Ectodermal cell (in vitro differentiated cells): ENCODE measurements at regions not wholly inside any gene's neighbourhood (a gene's known extent, or its start where the extent isn't known, plus 50 kb on each side); places are given as distances from the start of the nearest gene placed in this dataset.

Experiments
- H3K27ac ChIP-seq: 2 replicates; pipeline ENCODE4 v1.7.0; 2013; ENCODE audit warnings: mild to moderate bottlenecking, low read depth, low read length; ENCODE audit not compliant: insufficient read depth, poor library complexity, severe bottlenecking
- H3K27me3 ChIP-seq: 2 replicates; pipeline ENCODE4 v1.7.0; 2013; ENCODE audit warnings: mild to moderate bottlenecking, low read length; ENCODE audit not compliant: insufficient read depth, control insufficient read depth, poor library complexity, severe bottlenecking
- H3K36me3 ChIP-seq: one replicate; pipeline ENCODE4 v1.7.0; 2013; ENCODE audit warnings: low read length; ENCODE audit not compliant: control insufficient read depth, insufficient read depth
- H3K4me1 ChIP-seq: one replicate; pipeline ENCODE4 v1.7.0; 2013; ENCODE audit warnings: low read length; ENCODE audit not compliant: control insufficient read depth, insufficient read depth
- H3K4me3 ChIP-seq: 2 replicates; pipeline ENCODE4 v1.7.0; 2013; ENCODE audit warnings: low read depth, low read length, control low read depth; ENCODE audit not compliant: insufficient read depth
- H3K9me3 ChIP-seq: 2 replicates; pipeline ENCODE4 v1.7.0; 2013; ENCODE audit warnings: mild to moderate bottlenecking, low read length, moderate library complexity; ENCODE audit not compliant: control insufficient read depth
- WGBS, 2 experiments: methylation state at CpG; one replicate each; pipeline ENCODE4 v1.1.7; 2013; ENCODE audit warnings: missing lambda C conversion rate in 2 of 2; 5-methylcytosine and 5-hydroxymethylcytosine counted together

GRCh38 chr7:109109558-109109957 lies 539.9 kb downstream of the DNAJB9 start:
- Histone ChIP-seq H3K27ac (no peak overlapping the region), H3K27me3 (no peaks in the 10 kb centered on the region), H3K36me3 (no peaks in the 10 kb centered on the region), H3K4me3 (no peak overlapping the region), H3K4me1 (no peaks in the 10 kb centered on the region), H3K9me3 (no peaks in the 10 kb centered on the region)
- 86% methylated on average over 1 of the region's 1 CpG; no CpG with 5 or more reads in 1 of the 2 experiments for WGBS, 2 experiments

GRCh38 chr7:109111086-109111485 lies 541.4 kb downstream of the DNAJB9 start:
- Histone ChIP-seq H3K27ac (no peak overlapping the region), H3K4me1 (no peaks in the 10 kb centered on the region), H3K27me3 (no peaks in the 10 kb centered on the region), H3K9me3 (no peaks in the 10 kb centered on the region), H3K4me3 (no peak overlapping the region), H3K36me3 (no peaks in the 10 kb centered on the region)
- WGBS, 2 experiments, result 93 to 95% methylated on average over 3 of the region's 3 CpGs

GRCh38 chr7:109121599-109122300 lies 552.1 kb downstream of the DNAJB9 start:
- no peak overlapping the region for H3K27ac ChIP-seq
- no peaks in the 10 kb centered on the region for H3K9me3 ChIP-seq
- WGBS, 2 experiments, result 83 to 86% methylated on average over 2 to 3 of the region's 4 CpGs
- H3K36me3 ChIP-seq, result no peaks in the 10 kb centered on the region
- no peak overlapping the region for H3K4me3 ChIP-seq
- H3K27me3 ChIP-seq, result no peaks in the 10 kb centered on the region
- H3K4me1 ChIP-seq, result peaks cover 2% of the 10 kb centered on the region

- 85 to 93% methylated on average over 3 of the region's 3 CpGs for WGBS, 2 experiments
- H3K36me3 ChIP-seq, result no peaks in the 10 kb centered on the region
Measured at GRCh38 chr7:109125001-109125400, 555.3 kb downstream of the DNAJB9 start.

GRCh38 chr7:109126404-109127050 lies 556.9 kb downstream of the DNAJB9 start:
- Histone ChIP-seq H3K4me3 (no peak overlapping the region), H3K36me3 (no peaks in the 10 kb centered on the region), H3K27me3 (no peaks in the 10 kb centered on the region), H3K27ac (no peak overlapping the region), H3K4me1 (peaks cover 7% of the 10 kb centered on the region), H3K9me3 (no peaks in the 10 kb centered on the region)
- WGBS, 2 experiments, result 5 to 12% methylated on average over 1 of the region's 2 CpGs

More at GRCh38 chr7:109125001-109125400, 555.3 kb downstream of the DNAJB9 start:
- no peak overlapping the region for H3K27ac ChIP-seq
- H3K4me3 ChIP-seq, result no peak overlapping the region
- H3K9me3 ChIP-seq, result no peaks in the 10 kb centered on the region
- peaks cover 7% of the 10 kb centered on the region for H3K4me1 ChIP-seq
- H3K27me3 ChIP-seq, result no peaks in the 10 kb centered on the region

- Histone ChIP-seq H3K9me3 (no peaks in the 10 kb centered on the region), H3K36me3 (no peaks in the 10 kb centered on the region), H3K4me3 (no peak overlapping the region), H3K27me3 (no peaks in the 10 kb centered on the region), H3K27ac (no peak overlapping the region), H3K4me1 (peaks cover 7% of the 10 kb centered on the region)
- WGBS, 2 experiments, result 33 to 63% methylated on average over 1 of the region's 1 CpG
Measured at GRCh38 chr7:109127145-109127544, 557.5 kb downstream of the DNAJB9 start.

- no CpG with 5 or more reads among the region's 1 CpG for WGBS, 2 experiments
- no peaks in the 10 kb centered on the region for H3K36me3 ChIP-seq
- no peaks in the 10 kb centered on the region for H3K9me3 ChIP-seq
- H3K4me1 ChIP-seq, result peaks cover 7% of the 10 kb centered on the region
- H3K27me3 ChIP-seq, result no peaks in the 10 kb centered on the region
- H3K27ac ChIP-seq, result no peak overlapping the region
- no peak overlapping the region for H3K4me3 ChIP-seq
Measured at GRCh38 chr7:109131141-109131540, 561.5 kb downstream of the DNAJB9 start.

- 93 to 100% methylated on average over 3 of the region's 3 CpGs for WGBS, 2 experiments
- no peak overlapping the region for H3K27ac ChIP-seq
Measured at GRCh38 chr7:109136893-109137292, 567.2 kb downstream of the DNAJB9 start.

GRCh38 chr7:109154748-109155147 lies 585.1 kb downstream of the DNAJB9 start:
- 90 to 92% methylated on average over 2 of the region's 2 CpGs for WGBS, 2 experiments
- no peak overlapping the region for H3K27ac ChIP-seq
- no peaks in the 10 kb centered on the region for H3K27me3 ChIP-seq
- no peaks in the 10 kb centered on the region for H3K9me3 ChIP-seq
- H3K36me3 ChIP-seq, result no peaks in the 10 kb centered on the region
- H3K4me1 ChIP-seq, result no peaks in the 10 kb centered on the region
- H3K4me3 ChIP-seq, result no peak overlapping the region

More at GRCh38 chr7:109136893-109137292, 567.2 kb downstream of the DNAJB9 start:
- no peaks in the 10 kb centered on the region for H3K4me1 ChIP-seq
- no peaks in the 10 kb centered on the region for H3K36me3 ChIP-seq
- no peaks in the 10 kb centered on the region for H3K27me3 ChIP-seq
- no peak overlapping the region for H3K4me3 ChIP-seq
- no peaks in the 10 kb centered on the region for H3K9me3 ChIP-seq

- H3K4me1 ChIP-seq, result no peaks in the 10 kb centered on the region
- WGBS, 2 experiments, result 79 to 85% methylated on average over 3 of the region's 3 CpGs
- H3K4me3 ChIP-seq, result no peak overlapping the region
- no peaks in the 10 kb centered on the region for H3K27me3 ChIP-seq
- no peak overlapping the region for H3K27ac ChIP-seq
- no peaks in the 10 kb centered on the region for H3K36me3 ChIP-seq
- no peaks in the 10 kb centered on the region for H3K9me3 ChIP-seq
Measured at GRCh38 chr7:109158246-109158645, 588.6 kb downstream of the DNAJB9 start.
